Neural progenitor cell (in vitro differentiated cells): ENCODE measurements at regions not wholly inside any gene's neighbourhood (a gene's known extent, or its start where the extent isn't known, plus 50 kb on each side); places are given as distances from the start of the nearest gene placed in this dataset.
"Not testable (repeated sequence)": the region's sequence is repeated elsewhere in the genome, so short reads cannot be mapped to it uniquely, and the experiment has no call there.

Source experiments
- DNase-seq: peaks from one replicate; pipeline ENCODE4 v3.0.0-alpha.2; 2016; ENCODE audit warnings: low spot score
- H2AFZ ChIP-seq: fragments of 200-600 bp; sonication (generic); replicated peaks from 2 replicates; pipeline ENCODE4 v1.6.1; 2016; ENCODE audit warnings: antibody characterized with exemption
- H3F3A ChIP-seq: fragments of 200-600 bp; sonication (generic); 2 replicates; pipeline ENCODE4 v1.6.1; 2016; ENCODE audit warnings: antibody characterized with exemption, low read depth
- H3K27ac ChIP-seq: fragments of 200-600 bp; sonication (generic); 2 replicates; pipeline ENCODE4 v1.5.1; 2016; ENCODE audit warnings: mild to moderate bottlenecking
- H3K27me3 ChIP-seq: fragments of 200-600 bp; sonication (generic); 2 replicates; pipeline ENCODE4 v1.6.1; 2016; ENCODE audit warnings: mild to moderate bottlenecking, moderate library complexity
- H3K36me3 ChIP-seq: fragments of 200-600 bp; sonication (generic); 2 replicates; pipeline ENCODE4 v1.5.1; 2016
- H3K4me1 ChIP-seq: fragments of 200-600 bp; sonication (generic); 2 replicates; pipeline ENCODE4 v1.6.1; 2016; ENCODE audit warnings: mixed run types
- H3K4me2 ChIP-seq: fragments of 200-600 bp; sonication (generic); 2 replicates; pipeline ENCODE4 v1.6.1; 2016
- H3K4me3 ChIP-seq: fragments of 200-600 bp; sonication (generic); 2 replicates; pipeline ENCODE4 v1.5.1; 2016
- H3K79me2 ChIP-seq: fragments of 200-600 bp; sonication (generic); 2 replicates; pipeline ENCODE4 v1.6.1; 2016; ENCODE audit warnings: low read depth
- H3K9ac ChIP-seq: fragments of 200-600 bp; sonication (generic); 2 replicates; pipeline ENCODE4 v1.6.1; 2016
- H3K9me3 ChIP-seq: fragments of 200-600 bp; sonication (generic); 2 replicates; pipeline ENCODE4 v1.5.1; 2016; ENCODE audit warnings: low read depth
- H4K20me1 ChIP-seq: fragments of 200-600 bp; sonication (generic); 2 replicates; pipeline ENCODE4 v1.6.1; 2016; ENCODE audit warnings: low read depth
- H3K27ac Mint-ChIP-seq: 3 replicates; pipeline ENCODE4 v1.8.0; 2021; ENCODE audit warnings: mixed read lengths
- H3K27me3 Mint-ChIP-seq: 2 replicates; pipeline ENCODE4 v1.8.0; 2022; ENCODE audit warnings: low read depth, mild to moderate bottlenecking, inconsistent platforms, moderate library complexity, mixed read lengths; ENCODE audit not compliant: insufficient read depth
- H3K36me3 Mint-ChIP-seq: 3 replicates; pipeline ENCODE4 v1.8.0; 2021; ENCODE audit warnings: mixed read lengths
- H3K4me1 Mint-ChIP-seq: 3 replicates; pipeline ENCODE4 v1.8.0; 2021; ENCODE audit warnings: mixed read lengths
- H3K4me3 Mint-ChIP-seq: 3 replicates; pipeline ENCODE4 v1.8.0; 2021; ENCODE audit warnings: mild to moderate bottlenecking, moderate library complexity, mixed read lengths
- H3K9me3 Mint-ChIP-seq: 3 replicates; pipeline ENCODE4 v1.8.0; 2020; ENCODE audit warnings: mixed read lengths
- EZH2 ChIP-seq: fragments of 200-600 bp; sonication (generic); IDR thresholded peaks from 2 replicates; pipeline ENCODE4 v1.6.1; 2017; ENCODE audit warnings: antibody characterized with exemption, mild to moderate bottlenecking, moderate library complexity
- EZH2phosphoT487 ChIP-seq: fragments of 200-600 bp; sonication (generic); IDR thresholded peaks from 2 replicates; pipeline ENCODE4 v1.6.1; 2017; ENCODE audit warnings: antibody characterized with exemption
- TF ChIP-seq, protein P1 (sequence below): fragments of 200-600 bp; sonication (generic); IDR thresholded peaks from 2 replicates; pipeline ENCODE4 v1.5.1; 2017; ENCODE audit warnings: antibody characterized with exemption, mild to moderate bottlenecking

DNA sequence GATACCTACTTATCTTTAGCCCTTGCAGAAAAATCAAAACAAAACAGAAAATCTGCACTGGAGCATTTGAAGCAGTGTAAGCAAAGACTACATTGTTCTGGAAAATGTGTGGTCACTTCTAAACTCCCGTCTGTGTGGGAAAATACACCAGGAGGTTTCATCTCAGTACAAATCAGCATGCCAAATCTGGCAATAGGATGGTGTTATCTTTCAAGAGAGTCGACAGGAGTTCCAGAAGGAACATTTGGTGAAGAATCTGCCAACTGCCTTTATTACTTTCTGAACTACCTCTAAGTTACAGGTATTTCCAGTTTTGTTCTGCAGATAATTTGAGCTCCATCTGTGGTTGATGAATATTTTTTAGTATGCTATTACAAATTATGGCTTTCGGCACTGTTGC lies 1348.0 kb downstream of the RAPGEF2 start:
- no peak overlapping the region for H3K4me2 ChIP-seq
- H3K27ac ChIP-seq: no peak overlapping the region
- no peak overlapping the region for H3K9ac ChIP-seq
- no peaks in the 10 kb centered on the region for H3K4me1 ChIP-seq
- TF ChIP-seq EZH2phosphoT487: no peak
- H3K9me3 ChIP-seq: no peaks in the 10 kb centered on the region
- no peak overlapping the region for H3K27ac Mint-ChIP-seq
- no peaks in the 10 kb centered on the region for H3K36me3 ChIP-seq
- peaks cover 5% of the 10 kb centered on the region for H3K4me1 Mint-ChIP-seq
- no peak for DNase-seq
- no peaks in the 10 kb centered on the region for H3K79me2 ChIP-seq
- no peaks in the 10 kb centered on the region for H3K27me3 ChIP-seq
- no peak overlapping the region for H2AFZ ChIP-seq
- H4K20me1 ChIP-seq: no peaks in the 10 kb centered on the region
- H3K9me3 Mint-ChIP-seq: no peaks in the 10 kb centered on the region
- no peak overlapping the region for H3K4me3 Mint-ChIP-seq
- peaks cover 3% of the 10 kb centered on the region for H3K27me3 Mint-ChIP-seq
- H3K36me3 Mint-ChIP-seq: no peaks in the 10 kb centered on the region
- no peak overlapping the region for H3K4me3 ChIP-seq
- H3F3A ChIP-seq: no peaks in the 10 kb centered on the region

DNA sequence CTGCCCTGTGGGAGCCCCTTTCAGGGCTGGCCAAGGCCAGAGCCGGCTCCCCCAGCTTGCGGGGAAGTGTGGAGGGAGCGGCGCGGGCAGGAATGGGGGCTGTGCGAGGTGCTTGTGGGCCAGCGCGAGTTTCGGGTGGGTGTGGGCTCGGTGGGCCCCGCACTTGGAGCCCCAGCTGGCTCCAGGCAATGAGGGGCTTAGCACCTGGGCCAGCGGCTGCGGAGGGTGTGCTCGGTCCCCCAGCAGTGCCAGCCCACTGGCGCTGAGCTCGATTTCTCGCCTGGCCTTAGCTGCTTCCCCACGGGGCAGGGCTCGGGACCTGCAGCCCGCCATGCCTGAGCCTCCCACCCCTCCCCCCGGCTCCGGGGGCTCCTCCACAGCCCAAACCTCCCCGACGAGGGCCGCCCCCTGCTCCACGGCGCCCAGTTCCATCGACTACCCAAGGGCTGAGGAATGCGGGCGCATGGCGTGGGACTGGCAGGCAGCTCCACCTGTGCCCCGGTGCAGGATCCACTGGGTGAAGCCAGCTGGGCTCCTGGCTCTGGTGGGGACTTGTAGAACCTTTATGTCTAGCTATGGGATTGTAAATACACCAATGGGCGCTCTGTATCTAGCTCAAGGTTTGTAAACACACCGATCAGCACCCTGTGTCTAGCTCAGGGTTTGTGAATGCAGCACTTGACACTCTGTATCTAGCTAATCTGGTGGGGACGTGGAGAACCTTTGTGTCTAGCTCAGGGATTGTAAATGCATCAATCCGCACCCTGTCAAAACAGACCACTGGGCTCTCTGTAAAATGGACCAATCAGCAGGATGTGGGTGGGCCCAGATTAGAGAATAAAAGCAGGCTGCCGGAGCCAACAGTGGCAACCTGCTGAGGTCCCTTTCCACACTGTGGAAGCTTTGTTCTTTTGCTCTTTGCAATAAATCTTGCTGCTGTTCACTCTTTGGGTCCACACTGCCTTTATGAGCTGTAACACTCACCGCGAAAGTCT lies 1379.1 kb downstream of the RAPGEF2 start:
- H3K4me3 Mint-ChIP-seq, H4K20me1 ChIP-seq, H3K4me3 ChIP-seq, H3K4me2 ChIP-seq, H3K4me1 ChIP-seq, H3K27me3 ChIP-seq, H3K4me1 Mint-ChIP-seq, H3K36me3 ChIP-seq, H3F3A ChIP-seq, H3K9me3 ChIP-seq, H3K9me3 Mint-ChIP-seq, H3K9ac ChIP-seq, H3K79me2 ChIP-seq, DNase-seq, H3K27me3 Mint-ChIP-seq, H3K36me3 Mint-ChIP-seq: not testable (repeated sequence)
- H3K27ac Mint-ChIP-seq: peak overlapping the region; percentile 83
- Histone ChIP-seq H2AFZ (peak overlapping the region; percentile 5), H3K27ac (peak overlapping the region; percentile 49)

DNA sequence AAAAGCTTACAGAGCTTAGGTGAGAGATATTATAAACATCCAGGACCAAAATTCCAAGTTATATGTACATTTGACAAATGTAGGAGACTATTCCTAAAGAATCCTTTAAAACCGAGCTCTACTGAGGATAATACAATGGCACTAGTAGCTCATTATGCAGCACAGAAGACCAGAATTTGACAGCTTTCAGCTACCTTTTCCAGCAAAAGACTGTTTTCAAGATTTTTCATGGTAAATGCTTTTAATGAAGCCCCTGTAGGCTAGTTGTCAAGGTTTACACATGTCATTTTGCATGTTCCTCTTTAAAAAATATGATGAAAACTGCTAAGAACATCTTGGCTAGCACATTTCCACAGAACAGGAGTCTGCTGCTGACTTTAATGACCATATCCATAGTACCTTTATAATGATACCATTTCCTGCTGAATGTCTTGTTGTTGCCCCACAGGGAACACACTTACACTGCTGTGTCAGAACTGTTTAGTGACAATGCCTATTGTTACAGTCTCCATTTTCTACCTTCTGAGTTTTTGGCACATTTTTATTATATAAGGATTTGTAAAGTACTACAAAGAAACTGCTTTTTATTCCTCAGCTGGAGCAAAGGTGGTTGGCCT lies 1382.3 kb downstream of the RAPGEF2 start:
- Histone ChIP-seq H3K36me3 (no peaks in the 10 kb centered on the region), H3K27ac (no peak overlapping the region), H3K9me3 (no peaks in the 10 kb centered on the region), H3K79me2 (no peaks in the 10 kb centered on the region), H3K4me2 (no peak overlapping the region), H2AFZ (peak overlapping the region; percentile 15), H3K27me3 (no peaks in the 10 kb centered on the region), H4K20me1 (no peaks in the 10 kb centered on the region), H3F3A (no peaks in the 10 kb centered on the region), H3K4me1 (no peaks in the 10 kb centered on the region), H3K9ac (no peak overlapping the region), H3K4me3 (no peak overlapping the region)
- no peaks in the 10 kb centered on the region for H3K27me3 Mint-ChIP-seq
- TF ChIP-seq EZH2: no peak
- no peak for TF ChIP-seq EZH2phosphoT487
- TF ChIP-seq, protein P1, sequence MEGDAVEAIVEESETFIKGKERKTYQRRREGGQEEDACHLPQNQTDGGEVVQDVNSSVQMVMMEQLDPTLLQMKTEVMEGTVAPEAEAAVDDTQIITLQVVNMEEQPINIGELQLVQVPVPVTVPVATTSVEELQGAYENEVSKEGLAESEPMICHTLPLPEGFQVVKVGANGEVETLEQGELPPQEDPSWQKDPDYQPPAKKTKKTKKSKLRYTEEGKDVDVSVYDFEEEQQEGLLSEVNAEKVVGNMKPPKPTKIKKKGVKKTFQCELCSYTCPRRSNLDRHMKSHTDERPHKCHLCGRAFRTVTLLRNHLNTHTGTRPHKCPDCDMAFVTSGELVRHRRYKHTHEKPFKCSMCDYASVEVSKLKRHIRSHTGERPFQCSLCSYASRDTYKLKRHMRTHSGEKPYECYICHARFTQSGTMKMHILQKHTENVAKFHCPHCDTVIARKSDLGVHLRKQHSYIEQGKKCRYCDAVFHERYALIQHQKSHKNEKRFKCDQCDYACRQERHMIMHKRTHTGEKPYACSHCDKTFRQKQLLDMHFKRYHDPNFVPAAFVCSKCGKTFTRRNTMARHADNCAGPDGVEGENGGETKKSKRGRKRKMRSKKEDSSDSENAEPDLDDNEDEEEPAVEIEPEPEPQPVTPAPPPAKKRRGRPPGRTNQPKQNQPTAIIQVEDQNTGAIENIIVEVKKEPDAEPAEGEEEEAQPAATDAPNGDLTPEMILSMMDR: no peak
- H3K36me3 Mint-ChIP-seq: peaks cover 2% of the 10 kb centered on the region
- peaks cover 4% of the 10 kb centered on the region for H3K4me1 Mint-ChIP-seq
- DNase-seq: no peak
- no peak overlapping the region for H3K4me3 Mint-ChIP-seq
- no peak overlapping the region for H3K27ac Mint-ChIP-seq
- peaks cover 9% of the 10 kb centered on the region for H3K9me3 Mint-ChIP-seq

DNA sequence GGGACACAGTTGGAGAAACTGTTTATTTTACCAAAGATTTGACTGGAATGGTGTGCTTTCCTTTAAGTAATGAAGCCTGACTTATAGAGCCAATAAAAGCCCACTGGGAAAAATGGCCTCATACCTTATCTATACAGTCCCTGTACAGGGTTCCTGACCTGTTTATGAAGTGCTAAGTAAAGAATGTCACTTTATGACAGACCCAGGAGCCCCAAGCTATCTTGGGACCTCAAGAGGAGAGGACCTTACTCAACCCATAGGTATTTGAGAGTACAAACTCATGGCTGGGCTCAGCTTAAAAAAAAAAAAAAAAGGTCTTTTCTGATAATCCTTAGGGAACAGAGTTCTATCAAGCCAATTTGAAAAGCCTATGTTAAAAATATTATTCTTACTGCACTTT lies 1389.3 kb downstream of the RAPGEF2 start:
- no peak overlapping the region for H3K4me3 Mint-ChIP-seq
- H3K9ac ChIP-seq: no peak overlapping the region
- no peaks in the 10 kb centered on the region for H3K36me3 Mint-ChIP-seq
- no peaks in the 10 kb centered on the region for H3F3A ChIP-seq
- H3K4me1 Mint-ChIP-seq: no peaks in the 10 kb centered on the region
- no peak overlapping the region for H3K4me3 ChIP-seq
- H3K36me3 ChIP-seq: no peaks in the 10 kb centered on the region
- DNase-seq: no peak
- H3K27me3 Mint-ChIP-seq: no peaks in the 10 kb centered on the region
- H3K27ac Mint-ChIP-seq: no peak overlapping the region
- H4K20me1 ChIP-seq: no peaks in the 10 kb centered on the region
- H2AFZ ChIP-seq: no peak overlapping the region
- no peaks in the 10 kb centered on the region for H3K9me3 ChIP-seq
- H3K9me3 Mint-ChIP-seq: peaks cover 15% of the 10 kb centered on the region
- no peaks in the 10 kb centered on the region for H3K27me3 ChIP-seq
- TF ChIP-seq EZH2: no peak
- no peak for TF ChIP-seq EZH2phosphoT487
- TF ChIP-seq, protein P1: no peak
- no peak overlapping the region for H3K4me2 ChIP-seq
- no peaks in the 10 kb centered on the region for H3K79me2 ChIP-seq
- H3K4me1 ChIP-seq: no peaks in the 10 kb centered on the region
- no peak overlapping the region for H3K27ac ChIP-seq
